Suprapubic skin (tissue), 4 donors: ENCODE measurements at regions not wholly inside any gene's neighbourhood (a gene's known extent, or its start where the extent isn't known, plus 50 kb on each side); places are given as distances from the start of the nearest gene placed in this dataset.

Experiments
- CTCF ChIP-seq, 2 donors: fragments of 200-600 bp in 1 of 2; fragments of 450-650 bp in 1 of 2; sonication (generic) in 1 of 2; IDR thresholded peaks; one replicate each; pipeline ENCODE4 v1.5.1; 2016 to 2019; ENCODE audit warnings: antibody characterized with exemption in 2 of 2, mild to moderate bottlenecking in 1 of 2, moderate library complexity in 1 of 2
- EP300 ChIP-seq: sonication (generic); formaldehyde crosslinking; IDR thresholded peaks from one replicate; pipeline ENCODE4 v1.6.1; 2017; ENCODE audit warnings: antibody characterized with exemption
- POLR2AphosphoS5 ChIP-seq, 3 donors: sonication (generic); formaldehyde crosslinking; IDR thresholded peaks; one replicate each; pipeline ENCODE4 v1.6.1; 2017; ENCODE audit warnings: antibody characterized with exemption in 3 of 3

DNA sequence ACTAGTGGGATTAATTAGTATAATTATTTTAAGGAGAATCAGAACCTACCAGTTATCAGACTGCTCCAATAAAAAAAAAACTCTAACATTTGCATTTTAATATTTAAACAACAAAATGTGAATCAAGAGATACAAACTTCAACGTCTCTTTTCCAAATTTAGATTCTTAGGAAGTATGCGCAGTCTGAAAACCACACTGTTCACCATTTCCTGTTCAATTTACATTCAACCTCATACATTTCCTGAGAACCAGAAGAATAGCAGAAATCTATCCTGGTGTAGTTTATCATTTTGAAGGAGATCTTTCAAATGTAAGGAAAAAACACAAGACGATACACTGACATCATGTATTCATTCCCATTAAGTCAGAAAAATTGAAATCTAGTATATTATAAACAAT lies 869.2 kb downstream of the EFNA5 start:
- TF ChIP-seq POLR2AphosphoS5 (IDR thresholded peaks at IDR 0.05), result no peak
- no peak for TF ChIP-seq EP300
- TF ChIP-seq CTCF (IDR thresholded peaks at IDR 0.05), result no peak
